Fibroblast of the conjunctiva (primary cell): ENCODE measurements at regions not wholly inside any gene's neighbourhood (a gene's known extent, or its start where the extent isn't known, plus 50 kb on each side); places are given as distances from the start of the nearest gene placed in this dataset.

Source experiments
- DNase-seq: peaks from one replicate; pipeline ENCODE4 v3.0.0-alpha.2; 2010; ENCODE audit warnings: low read depth

GRCh38 chr4:187251896-187252295 lies 528.2 kb upstream of the FAT1 start:
- DNase-seq = no peak

GRCh38 chr4:187256897-187257296 lies 533.2 kb upstream of the FAT1 start:
- no peak for DNase-seq

- DNase-seq = no peak
Measured at GRCh38 chr4:187258651-187259401, 535.2 kb upstream of the FAT1 start.

- no peak for DNase-seq
Measured at GRCh38 chr4:187268940-187269339, 545.3 kb upstream of the FAT1 start.

GRCh38 chr4:187270154-187270553 lies 546.5 kb upstream of the FAT1 start:
- no peak for DNase-seq

GRCh38 chr4:187271848-187272247 lies 548.2 kb upstream of the FAT1 start:
- DNase-seq = no peak

- DNase-seq = no peak
Measured at GRCh38 chr4:187274153-187274552, 550.5 kb upstream of the FAT1 start.

GRCh38 chr4:187276736-187277408 lies 553.2 kb upstream of the FAT1 start:
- DNase-seq = peak; percentile 0

- DNase-seq = no peak
Measured at GRCh38 chr4:187283201-187283955, 559.7 kb upstream of the FAT1 start.

GRCh38 chr4:187286525-187286924 lies 562.9 kb upstream of the FAT1 start:
- no peak for DNase-seq

- no peak for DNase-seq
Measured at GRCh38 chr4:187289371-187289770, 565.7 kb upstream of the FAT1 start.

GRCh38 chr4:187294861-187295260 lies 571.2 kb upstream of the FAT1 start:
- DNase-seq = peak; percentile 18

- DNase-seq = no peak
Measured at GRCh38 chr4:187301923-187302322, 578.3 kb upstream of the FAT1 start.

- DNase-seq = no peak
Measured at GRCh38 chr4:187302457-187303150, 578.9 kb upstream of the FAT1 start.

- no peak for DNase-seq
Measured at GRCh38 chr4:187304133-187304532, 580.5 kb upstream of the FAT1 start.

GRCh38 chr4:187307131-187307530 lies 583.5 kb upstream of the FAT1 start:
- DNase-seq = no peak

- no peak for DNase-seq
Measured at GRCh38 chr4:187309456-187309855, 585.8 kb upstream of the FAT1 start.

- no peak for DNase-seq
Measured at GRCh38 chr4:187312299-187312698, 588.6 kb upstream of the FAT1 start.

GRCh38 chr4:187317799-187318198 lies 594.1 kb upstream of the FAT1 start:
- DNase-seq = no peak

GRCh38 chr4:187321711-187322110 lies 598.1 kb upstream of the FAT1 start:
- DNase-seq = no peak

GRCh38 chr4:187332141-187332540 lies 608.5 kb upstream of the FAT1 start:
- DNase-seq = no peak

GRCh38 chr4:187333151-187333550 lies 609.5 kb upstream of the FAT1 start:
- DNase-seq = no peak
